Neural cell (in vitro differentiated cells): ENCODE measurements at regions not wholly inside any gene's neighbourhood (a gene's known extent, or its start where the extent isn't known, plus 50 kb on each side); places are given as distances from the start of the nearest gene placed in this dataset.

Experiments
- RAD21 ChIP-seq: fragments of 450-650 bp; conservative IDR thresholded peaks from 2 replicates; pipeline ENCODE4 v1.6.1; 2014; ENCODE audit warnings: antibody characterized with exemption, mild to moderate bottlenecking, moderate library complexity
- TF ChIP-seq, protein P1 (sequence below): fragments of 450-650 bp; IDR thresholded peaks from 2 replicates; pipeline ENCODE4 v1.5.1; 2014; ENCODE audit warnings: antibody characterized with exemption, mild to moderate bottlenecking, moderate library complexity; ENCODE audit not compliant: poor library complexity, severe bottlenecking

DNA sequence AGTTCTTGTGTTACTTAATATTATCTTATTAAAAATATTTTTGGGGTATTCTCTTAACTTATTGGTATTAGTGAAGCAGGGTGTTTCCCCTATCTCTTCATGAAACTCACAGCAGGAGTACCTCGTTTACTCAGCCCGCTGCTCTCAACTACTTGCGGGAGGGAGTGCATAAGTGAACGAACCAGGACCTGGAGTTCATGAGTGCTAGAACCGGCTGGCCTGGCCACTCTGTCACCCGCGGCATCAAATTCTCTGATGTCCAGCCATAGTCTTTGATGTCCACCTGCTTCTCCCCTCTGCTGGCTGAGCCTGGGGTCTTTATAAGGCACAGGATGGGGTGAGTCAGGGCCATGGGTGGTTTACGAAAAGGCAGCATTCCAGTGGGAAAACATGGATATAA lies 216.7 kb upstream of the ANO5 start:
- no peak for TF ChIP-seq RAD21
- TF ChIP-seq, protein P1, sequence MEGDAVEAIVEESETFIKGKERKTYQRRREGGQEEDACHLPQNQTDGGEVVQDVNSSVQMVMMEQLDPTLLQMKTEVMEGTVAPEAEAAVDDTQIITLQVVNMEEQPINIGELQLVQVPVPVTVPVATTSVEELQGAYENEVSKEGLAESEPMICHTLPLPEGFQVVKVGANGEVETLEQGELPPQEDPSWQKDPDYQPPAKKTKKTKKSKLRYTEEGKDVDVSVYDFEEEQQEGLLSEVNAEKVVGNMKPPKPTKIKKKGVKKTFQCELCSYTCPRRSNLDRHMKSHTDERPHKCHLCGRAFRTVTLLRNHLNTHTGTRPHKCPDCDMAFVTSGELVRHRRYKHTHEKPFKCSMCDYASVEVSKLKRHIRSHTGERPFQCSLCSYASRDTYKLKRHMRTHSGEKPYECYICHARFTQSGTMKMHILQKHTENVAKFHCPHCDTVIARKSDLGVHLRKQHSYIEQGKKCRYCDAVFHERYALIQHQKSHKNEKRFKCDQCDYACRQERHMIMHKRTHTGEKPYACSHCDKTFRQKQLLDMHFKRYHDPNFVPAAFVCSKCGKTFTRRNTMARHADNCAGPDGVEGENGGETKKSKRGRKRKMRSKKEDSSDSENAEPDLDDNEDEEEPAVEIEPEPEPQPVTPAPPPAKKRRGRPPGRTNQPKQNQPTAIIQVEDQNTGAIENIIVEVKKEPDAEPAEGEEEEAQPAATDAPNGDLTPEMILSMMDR, result no peak
